ENCODE measurements at regions not wholly inside any gene's neighbourhood (a gene's known extent, or its start where the extent isn't known, plus 50 kb on each side); places are given as distances from the start of the nearest gene placed in this dataset.
"Not testable (repeated sequence)": the region's sequence is repeated elsewhere in the genome, so short reads cannot be mapped to it uniquely, and the experiment has no call there.

- DNase-seq (ENCODE audit: low read depth) = no peak
Observed at GRCh38 chr15:57767481-57767880, 61.0 kb downstream of the POLR2M start.

GRCh38 chr15:57769266-57769665 is 62.8 kb downstream of the POLR2M start:
- no peak for DNase-seq (ENCODE audit: low read depth)

- DNase-seq (ENCODE audit: low read depth) = no peak
Observed at GRCh38 chr15:57770495-57770894, 64.0 kb downstream of the POLR2M start.

GRCh38 chr15:57772223-57772957 is 65.9 kb downstream of the POLR2M start:
- DNase-seq (ENCODE audit: low read depth) = peak; percentile 50

- DNase-seq (ENCODE audit: low read depth) = no peak
Observed at GRCh38 chr15:57773051-57773450, 66.5 kb downstream of the POLR2M start.

- no peak for DNase-seq (ENCODE audit: low read depth)
Observed at GRCh38 chr15:57777003-57777402, 70.5 kb downstream of the POLR2M start.

- DNase-seq (ENCODE audit: low read depth) = no peak
Observed at GRCh38 chr15:57780471-57780870, 74.0 kb downstream of the POLR2M start.

- DNase-seq (ENCODE audit: low read depth) = no peak
Observed at GRCh38 chr15:57782731-57783130, 76.2 kb downstream of the POLR2M start.

GRCh38 chr15:57784081-57784511 is 77.6 kb downstream of the POLR2M start:
- peak; percentile 15 for DNase-seq (ENCODE audit: low read depth)

GRCh38 chr15:57785039-57785438 is 78.5 kb downstream of the POLR2M start:
- DNase-seq (ENCODE audit: low read depth) = no peak

GRCh38 chr15:57785959-57786358 is 79.4 kb downstream of the POLR2M start:
- DNase-seq (ENCODE audit: low read depth) = no peak

DNA sequence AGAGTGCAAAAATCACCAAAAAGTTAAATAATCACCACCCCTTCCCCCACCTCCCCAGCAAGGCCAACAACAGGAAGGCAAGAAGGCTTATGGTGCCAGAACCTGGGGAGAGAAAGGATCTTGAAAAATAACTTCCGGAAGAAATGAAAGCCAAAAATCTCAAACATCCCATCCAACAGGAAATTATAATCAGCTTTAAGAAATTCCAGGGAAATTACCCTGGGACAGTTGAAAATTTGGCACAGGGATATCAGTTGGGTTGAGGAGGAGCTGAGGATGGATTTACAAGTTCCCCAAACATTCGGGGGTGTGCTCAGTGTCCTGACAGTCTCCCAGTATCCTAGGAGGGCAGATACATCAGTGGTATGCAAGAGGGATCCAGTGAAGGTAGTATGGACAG is 82.7 kb downstream of the POLR2M start:
- no peak for DNase-seq (ENCODE audit: low read depth)

DNA sequence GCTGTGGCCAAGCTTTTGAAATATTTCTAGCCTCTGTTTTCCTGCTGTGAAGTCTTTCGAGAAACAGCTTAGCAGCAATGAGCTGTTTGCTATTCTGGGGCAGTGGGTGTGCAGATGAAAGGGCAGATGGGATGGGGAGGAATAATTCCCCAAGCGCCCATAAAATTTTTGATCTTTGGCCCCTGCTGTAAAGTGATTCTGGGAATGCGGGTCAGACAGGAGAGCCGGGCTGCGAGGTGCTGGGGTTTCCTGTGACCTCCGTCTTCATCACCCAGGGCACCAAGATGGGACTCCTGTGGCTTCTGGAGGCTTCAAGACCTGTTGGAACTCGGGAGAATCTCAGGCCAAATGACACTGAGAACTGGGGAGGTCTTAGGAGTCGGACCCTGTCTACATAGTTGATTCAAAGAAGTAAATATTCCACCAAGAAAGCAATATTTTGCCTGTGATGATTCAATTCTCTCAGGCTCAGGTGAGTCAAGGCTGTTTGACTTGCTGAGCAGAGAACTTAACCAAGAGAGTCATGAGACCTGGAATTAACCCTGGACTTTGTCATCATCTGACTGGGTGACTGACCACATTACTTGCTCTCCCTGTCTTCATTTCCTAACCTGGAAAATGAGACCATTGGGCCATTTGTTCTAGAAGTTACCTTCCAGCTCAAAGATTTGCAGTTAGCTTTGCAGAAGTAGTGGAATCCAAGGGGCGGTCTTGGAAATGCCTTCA is 86.4 kb downstream of the POLR2M start:
- DNase-seq (ENCODE audit: low read depth) = no peak

- DNase-seq (ENCODE audit: low read depth) = no peak
Observed at GRCh38 chr15:57795261-57795660, 88.7 kb downstream of the POLR2M start.

DNA sequence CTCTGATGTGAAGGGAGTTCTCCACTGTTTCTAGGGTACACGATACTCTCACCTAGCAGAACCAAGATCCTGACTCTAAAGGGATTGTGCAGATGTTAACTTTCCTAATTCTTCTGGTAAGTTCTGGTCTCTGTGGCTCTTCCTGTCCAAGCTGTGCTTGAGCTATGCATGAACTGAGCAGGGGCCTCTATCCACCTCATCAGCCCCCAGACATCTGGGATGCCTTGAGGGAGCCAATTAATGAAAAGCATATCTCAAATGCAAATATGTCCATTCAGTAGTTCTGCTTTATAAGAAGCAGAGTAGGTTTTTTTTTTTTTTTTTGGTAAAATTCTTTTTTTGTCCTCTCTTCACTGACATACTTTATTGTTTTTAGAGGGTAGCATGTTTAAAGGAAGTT is 89.6 kb downstream of the POLR2M start:
- no peak for DNase-seq (ENCODE audit: low read depth)

GRCh38 chr15:57797110-57797509 is 90.6 kb downstream of the POLR2M start:
- DNase-seq (ENCODE audit: low read depth) = no peak

GRCh38 chr15:57797568-57798267 is 91.2 kb downstream of the POLR2M start:
- DNase-seq (ENCODE audit: low read depth) = no peak

- no peak for DNase-seq (ENCODE audit: low read depth)
Observed at GRCh38 chr15:57806003-57806402, 99.5 kb downstream of the POLR2M start.

- not testable (repeated sequence) for DNase-seq (ENCODE audit: low read depth)
Observed at GRCh38 chr15:57809285-57809684, 102.8 kb downstream of the POLR2M start.

GRCh38 chr15:57816599-57816998 is 110.1 kb downstream of the POLR2M start:
- DNase-seq (ENCODE audit: low read depth) = no peak

- no peak for DNase-seq (ENCODE audit: low read depth)
Observed at GRCh38 chr15:57819646-57820045, 113.1 kb downstream of the POLR2M start.

DNA sequence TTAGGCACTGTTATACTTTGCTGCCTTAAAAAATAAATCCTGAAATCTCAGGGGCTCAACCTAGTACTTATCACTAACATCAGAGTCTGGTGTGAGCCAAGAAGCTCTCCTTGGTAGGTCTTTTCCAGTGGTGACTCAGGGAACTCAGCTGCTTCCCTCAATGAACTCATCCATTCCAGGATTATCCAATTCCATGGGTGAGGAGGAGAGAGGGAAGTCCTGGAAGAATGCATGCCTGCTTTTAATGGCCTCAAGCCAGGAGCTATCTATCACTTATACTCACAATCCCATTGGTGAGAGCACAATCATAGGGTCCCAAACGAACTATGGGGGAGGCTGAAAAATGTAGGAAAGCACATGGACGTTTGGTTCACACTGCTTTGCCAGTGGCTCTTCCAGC is 113.6 kb downstream of the POLR2M start:
- DNase-seq (ENCODE audit: low read depth) = peak; percentile 17

- no peak for DNase-seq (ENCODE audit: low read depth)
Observed at GRCh38 chr15:57821826-57822225, 115.3 kb downstream of the POLR2M start.

Measured in iris pigment epithelial cell (primary cell).